Fibroblast of lung (primary cell): ENCODE measurements at regions not wholly inside any gene's neighbourhood (a gene's known extent, or its start where the extent isn't known, plus 50 kb on each side); places are given as distances from the start of the nearest gene placed in this dataset.

Experiments used
- EZH2 ChIP-seq: IDR thresholded peaks from 2 replicates; pipeline ENCODE4 v1.5.1; 2012; ENCODE audit warnings: low read length, control low read depth, mild to moderate bottlenecking; ENCODE audit errors: missing control alignments
- TF ChIP-seq, protein P1 (sequence below), 2 donors: IDR thresholded peaks in 1 of 2; conservative IDR thresholded peaks in 1 of 2; 1 replicate in 1 of 2; 2 replicates in 1 of 2; pipeline ENCODE4 v1.5.1; 2011 to 2012; ENCODE audit warnings: low read length in 2 of 2, control low read depth in 1 of 2, inconsistent platforms in 1 of 2, low read depth in 1 of 2, mild to moderate bottlenecking in 1 of 2

GRCh38 chr4:58962424-58962823, 1852.2 kb upstream of the IGFBP7 start:
- TF ChIP-seq, protein P1, sequence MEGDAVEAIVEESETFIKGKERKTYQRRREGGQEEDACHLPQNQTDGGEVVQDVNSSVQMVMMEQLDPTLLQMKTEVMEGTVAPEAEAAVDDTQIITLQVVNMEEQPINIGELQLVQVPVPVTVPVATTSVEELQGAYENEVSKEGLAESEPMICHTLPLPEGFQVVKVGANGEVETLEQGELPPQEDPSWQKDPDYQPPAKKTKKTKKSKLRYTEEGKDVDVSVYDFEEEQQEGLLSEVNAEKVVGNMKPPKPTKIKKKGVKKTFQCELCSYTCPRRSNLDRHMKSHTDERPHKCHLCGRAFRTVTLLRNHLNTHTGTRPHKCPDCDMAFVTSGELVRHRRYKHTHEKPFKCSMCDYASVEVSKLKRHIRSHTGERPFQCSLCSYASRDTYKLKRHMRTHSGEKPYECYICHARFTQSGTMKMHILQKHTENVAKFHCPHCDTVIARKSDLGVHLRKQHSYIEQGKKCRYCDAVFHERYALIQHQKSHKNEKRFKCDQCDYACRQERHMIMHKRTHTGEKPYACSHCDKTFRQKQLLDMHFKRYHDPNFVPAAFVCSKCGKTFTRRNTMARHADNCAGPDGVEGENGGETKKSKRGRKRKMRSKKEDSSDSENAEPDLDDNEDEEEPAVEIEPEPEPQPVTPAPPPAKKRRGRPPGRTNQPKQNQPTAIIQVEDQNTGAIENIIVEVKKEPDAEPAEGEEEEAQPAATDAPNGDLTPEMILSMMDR (conservative IDR thresholded peaks at IDR 0.05 in 1 of 2, IDR thresholded peaks at IDR 0.05 in 1 of 2; ENCODE audit: low read depth in 1 of 2, low read length in 2 of 2), result no peak
- TF ChIP-seq EZH2, result no peak
